C1 segment of cervical spinal cord (tissue), 14 donors: ENCODE measurements at regions not wholly inside any gene's neighbourhood (a gene's known extent, or its start where the extent isn't known, plus 50 kb on each side); places are given as distances from the start of the nearest gene placed in this dataset.
"Not testable (repeated sequence)": the region's sequence is repeated elsewhere in the genome, so short reads cannot be mapped to it uniquely, and the experiment has no call there.

Experiments
- DNase-seq, 14 donors: peaks; one replicate each; lab custom pipeline; 2025; lab: John Stamatoyannopoulos, UW

GRCh38 chr3:147333098-147333497 lies 73.2 kb downstream of the ZIC4 start:
- DNase-seq, result no peak

GRCh38 chr3:147328711-147329110 lies 77.6 kb downstream of the ZIC4 start:
- DNase-seq, result no peak

- DNase-seq, result no peak
Measured at GRCh38 chr3:147324356-147324755, 82.0 kb downstream of the ZIC4 start.

- no peak for DNase-seq
Measured at GRCh38 chr3:147318900-147319299, 87.4 kb downstream of the ZIC4 start.

DNA sequence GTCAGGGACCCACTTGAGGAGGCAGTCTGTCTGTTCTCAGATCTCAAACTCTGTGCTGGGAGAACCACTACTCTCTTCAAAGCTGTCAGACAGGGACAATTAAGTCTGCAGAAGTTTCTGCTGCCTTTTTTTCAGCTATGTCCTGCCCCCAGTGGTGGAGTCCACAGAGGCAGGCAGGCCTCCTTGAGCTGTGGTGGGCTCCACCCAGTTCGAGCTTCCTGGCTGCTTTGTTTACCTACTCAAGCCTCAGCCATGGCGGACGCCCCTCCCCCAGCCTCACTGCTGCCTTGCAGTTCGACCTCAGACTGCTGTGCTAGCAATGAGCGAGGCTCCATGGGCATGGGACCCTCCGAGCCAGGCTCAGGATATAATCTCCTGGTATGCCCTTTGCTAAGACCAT lies 89.3 kb downstream of the ZIC4 start:
- DNase-seq, result not testable (repeated sequence)

DNA sequence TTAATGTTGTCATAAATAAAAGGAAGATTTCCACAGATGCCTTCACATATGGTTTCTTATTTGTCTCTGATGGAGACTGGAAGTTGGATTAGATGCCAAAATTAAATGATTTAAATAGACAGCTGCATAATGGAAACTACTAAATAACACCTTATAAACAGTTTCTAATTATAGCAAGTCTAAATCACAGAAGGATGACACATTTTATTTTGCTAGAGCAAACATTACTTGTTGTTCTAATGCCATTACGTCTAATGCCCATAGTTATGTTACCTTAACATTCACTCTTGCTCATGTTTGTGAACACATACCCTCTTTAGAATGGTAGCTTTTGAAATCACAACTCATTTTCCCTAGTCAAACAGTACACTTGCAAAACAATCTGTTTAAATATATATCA lies 92.8 kb downstream of the ZIC4 start:
- DNase-seq, result no peak

DNA sequence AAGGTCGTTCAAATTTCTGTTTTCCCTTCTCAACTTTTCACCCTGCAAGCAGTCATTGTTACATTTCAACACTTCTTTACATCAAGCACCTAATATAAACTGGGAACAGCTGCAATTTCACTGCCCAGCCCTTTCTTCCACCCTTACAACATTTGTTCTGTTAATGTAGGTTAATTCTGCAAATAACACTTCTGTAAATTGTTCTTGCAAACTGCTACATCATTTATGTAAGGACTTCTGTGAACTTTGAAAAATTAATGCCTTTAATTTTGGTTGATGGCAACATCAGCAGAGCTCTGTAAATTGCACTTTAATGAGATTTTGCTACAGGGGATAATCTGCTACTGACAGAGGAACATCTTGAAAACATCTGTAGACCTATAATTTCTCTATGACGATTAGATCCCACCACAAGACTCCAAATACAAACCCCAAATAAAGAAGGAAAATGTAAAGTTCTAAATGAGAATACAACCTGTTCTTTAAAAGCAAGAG lies 93.5 kb downstream of the ZIC4 start:
- no peak for DNase-seq

DNA sequence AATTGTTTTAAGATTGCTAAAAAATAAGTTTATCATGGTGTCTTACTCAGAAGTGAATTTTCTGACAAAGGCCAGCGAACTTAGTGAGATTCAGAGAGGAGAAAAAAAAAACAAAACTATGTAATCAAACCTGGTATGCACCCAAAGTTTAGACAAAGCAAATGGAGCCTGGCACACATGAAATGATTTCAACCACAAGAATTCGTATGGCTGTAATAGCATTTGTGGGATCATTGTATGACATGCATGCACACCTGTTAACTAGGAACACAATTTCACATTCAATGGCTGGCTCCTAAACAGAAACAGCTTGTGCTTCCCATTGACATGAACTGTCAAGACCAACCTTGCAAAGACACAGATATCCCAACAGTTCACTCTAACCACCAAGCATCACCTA lies 94.6 kb downstream of the ZIC4 start:
- DNase-seq, result peak in 1 of 14 donors; percentile 14

DNA sequence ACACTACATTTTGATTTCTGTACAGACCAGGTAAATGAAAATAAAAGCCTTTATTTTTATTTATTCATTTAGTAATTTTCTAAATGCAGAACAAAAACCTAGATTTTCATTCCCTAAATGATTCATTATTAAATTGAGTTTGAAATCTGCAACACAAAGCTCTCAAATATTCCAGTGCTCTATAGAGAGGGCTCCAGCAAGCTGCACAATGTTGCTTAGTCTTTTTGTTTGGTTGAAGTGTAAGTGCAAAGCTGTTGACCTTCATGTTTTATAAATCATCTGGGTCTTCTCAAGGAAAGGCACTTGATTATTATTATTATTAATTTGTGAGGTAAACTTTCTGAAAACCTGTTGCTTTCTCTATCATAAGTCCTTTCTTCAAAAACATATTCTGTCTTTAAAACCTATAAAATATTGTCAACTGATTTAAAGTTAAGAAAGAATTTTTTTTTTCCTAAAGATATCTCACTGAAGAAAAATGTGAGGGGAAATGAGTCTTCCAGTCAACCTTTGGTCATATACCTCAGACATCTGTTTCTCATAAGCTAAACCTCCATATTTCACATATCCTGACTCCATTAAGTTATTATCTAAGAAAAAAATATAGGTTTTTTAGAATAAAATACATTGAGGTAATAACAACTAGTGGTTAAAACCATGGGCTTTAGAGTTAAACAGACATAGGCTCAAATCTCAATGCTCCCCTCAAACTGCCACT lies 100.7 kb downstream of the ZIC4 start:
- no peak for DNase-seq

- no peak for DNase-seq
Measured at GRCh38 chr3:147304756-147305155, 101.6 kb downstream of the ZIC4 start.

GRCh38 chr3:147301781-147302180 lies 104.6 kb downstream of the ZIC4 start:
- no peak for DNase-seq

GRCh38 chr3:147299656-147300055 lies 106.7 kb downstream of the ZIC4 start:
- no peak for DNase-seq

DNA sequence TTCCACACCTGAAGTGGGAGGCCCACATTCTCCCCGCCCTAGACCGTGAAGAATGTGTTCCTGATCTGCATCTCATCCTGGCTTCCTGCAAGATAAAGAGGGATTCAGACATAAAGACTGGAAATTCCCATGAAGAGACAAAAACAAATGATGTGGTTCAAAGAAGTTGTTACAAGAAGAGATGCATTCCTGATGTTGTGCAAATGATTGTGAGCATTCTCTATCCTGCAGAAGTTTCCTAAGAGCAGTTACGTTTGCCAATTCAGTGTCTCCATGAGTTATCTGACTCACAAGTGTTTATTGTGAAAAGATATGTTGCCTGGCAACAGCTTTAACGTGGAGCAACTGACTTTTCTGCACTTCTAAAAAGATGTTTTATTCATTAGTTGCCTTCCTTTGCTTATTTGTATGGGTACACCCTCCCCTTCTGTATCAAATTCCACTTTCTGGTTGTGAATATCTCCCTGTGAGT lies 107.8 kb downstream of the ZIC4 start:
- DNase-seq, result peak in 1 of 14 donors; percentile 16

DNA sequence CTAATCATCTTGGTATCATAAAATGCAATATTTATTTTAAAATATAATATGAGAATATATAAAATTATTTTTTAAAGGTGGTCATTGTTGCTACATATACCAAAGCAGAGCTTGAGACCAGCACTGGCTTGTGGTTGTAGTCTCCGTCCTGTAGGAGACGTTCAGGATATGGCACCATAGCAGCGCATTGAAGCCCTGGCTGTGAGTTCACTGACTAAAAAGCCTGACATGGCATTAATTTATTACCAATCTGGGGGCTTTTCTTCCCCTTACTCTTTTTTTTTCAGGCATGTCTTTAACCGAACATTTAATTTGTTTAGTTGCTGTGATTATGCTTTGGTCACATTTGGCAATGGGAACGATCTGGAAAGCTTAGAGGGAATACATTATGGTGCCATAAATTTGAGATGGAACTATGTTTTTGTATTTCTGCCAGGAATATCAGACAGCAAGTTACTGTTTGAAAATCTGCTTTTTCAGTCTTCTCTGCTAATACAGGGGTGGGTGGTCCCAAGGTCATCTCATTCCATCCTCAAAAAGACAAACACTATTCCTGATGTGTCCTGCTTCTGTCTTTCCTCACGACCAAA lies 108.5 kb downstream of the ZIC4 start:
- no peak for DNase-seq

DNA sequence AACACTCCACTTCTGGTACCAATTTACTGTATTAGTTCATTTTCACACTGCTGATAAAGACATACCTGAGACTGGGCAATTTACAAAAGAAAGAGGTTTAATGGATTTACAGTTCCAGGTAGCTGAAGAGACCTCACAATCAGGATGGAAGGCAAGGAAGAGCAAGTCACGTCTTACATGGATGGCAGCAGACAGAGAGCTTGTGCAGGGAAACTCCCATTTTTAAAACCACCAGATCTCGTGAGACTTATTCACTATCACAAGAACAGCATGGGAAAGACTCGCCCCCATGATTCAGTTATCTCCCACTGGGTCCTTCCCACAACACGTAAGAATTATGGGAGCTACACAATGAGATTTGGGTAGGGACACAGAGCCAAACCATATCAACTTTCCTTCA lies 119.0 kb downstream of the ZIC4 start:
- not testable (repeated sequence) for DNase-seq

GRCh38 chr3:147269907-147270306 lies 136.4 kb downstream of the ZIC4 start:
- no peak for DNase-seq

DNA sequence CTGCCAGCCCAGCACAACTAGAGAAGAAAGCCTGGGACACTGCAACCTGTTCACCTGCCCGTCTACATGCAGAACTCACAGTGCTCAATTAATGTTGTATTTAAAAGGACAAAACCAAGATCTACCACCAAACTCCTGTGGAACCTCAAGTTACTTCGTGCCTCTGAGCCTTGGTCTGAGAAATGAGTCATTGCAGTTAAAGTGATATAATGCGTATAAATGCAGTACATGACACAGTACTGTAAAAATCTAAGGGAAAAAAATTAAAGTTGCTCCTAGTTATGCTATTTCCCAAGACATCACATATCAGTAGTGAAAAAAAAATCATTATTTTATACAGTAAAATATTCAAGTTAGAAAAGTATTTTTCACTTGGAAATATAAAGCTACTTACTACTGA lies 138.9 kb downstream of the ZIC4 start:
- DNase-seq, result no peak

DNA sequence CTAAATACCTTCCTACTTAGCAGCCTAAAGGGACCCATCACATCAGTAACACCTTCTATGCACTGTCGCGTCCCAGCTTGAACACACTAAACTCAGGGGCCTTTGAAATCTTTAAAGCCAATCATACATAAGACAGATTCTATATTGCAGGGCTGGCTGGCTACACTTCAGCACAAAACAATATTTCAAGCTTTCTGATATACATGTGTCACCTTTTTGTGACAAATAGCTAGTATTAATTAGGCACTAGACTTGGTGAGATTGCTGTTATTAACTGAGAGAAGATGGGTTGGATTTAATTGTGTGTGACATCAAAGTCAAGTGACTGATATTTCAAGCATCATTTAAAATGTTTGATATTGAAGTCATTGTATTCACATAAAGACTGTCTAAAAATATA lies 148.4 kb downstream of the ZIC4 start:
- no peak for DNase-seq

GRCh38 chr3:147256739-147257138 lies 149.6 kb downstream of the ZIC4 start:
- DNase-seq, result no peak

DNA sequence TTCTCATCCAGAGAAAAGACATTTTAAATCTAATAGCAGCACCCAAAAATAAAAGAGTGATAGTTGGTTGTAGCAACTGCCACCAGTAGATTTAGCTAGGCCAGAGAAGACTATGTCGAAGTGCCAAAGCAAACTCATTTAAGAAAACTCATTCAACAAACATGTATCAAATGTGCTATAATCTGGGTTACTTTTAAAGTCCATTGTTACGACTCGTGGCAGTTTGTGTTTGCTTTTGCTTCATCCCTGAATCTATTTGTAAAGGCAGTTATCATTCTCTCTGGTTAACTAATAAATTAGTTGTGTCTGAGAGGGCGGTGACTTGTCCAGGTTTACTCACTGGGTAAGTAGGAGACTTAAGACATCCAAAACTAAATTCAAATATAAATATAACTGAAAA lies 159.4 kb downstream of the ZIC4 start:
- DNase-seq, result no peak

GRCh38 chr3:147245638-147246037 lies 160.7 kb downstream of the ZIC4 start:
- DNase-seq, result not testable (repeated sequence)

GRCh38 chr3:147245022-147245421 lies 161.3 kb downstream of the ZIC4 start:
- DNase-seq, result not testable (repeated sequence)

- no peak for DNase-seq
Measured at GRCh38 chr3:147244397-147244796, 161.9 kb downstream of the ZIC4 start.
